ENCODE measurements at regions not wholly inside any gene's neighbourhood (a gene's known extent, or its start where the extent isn't known, plus 50 kb on each side); places are given as distances from the start of the nearest gene placed in this dataset.

DNA sequence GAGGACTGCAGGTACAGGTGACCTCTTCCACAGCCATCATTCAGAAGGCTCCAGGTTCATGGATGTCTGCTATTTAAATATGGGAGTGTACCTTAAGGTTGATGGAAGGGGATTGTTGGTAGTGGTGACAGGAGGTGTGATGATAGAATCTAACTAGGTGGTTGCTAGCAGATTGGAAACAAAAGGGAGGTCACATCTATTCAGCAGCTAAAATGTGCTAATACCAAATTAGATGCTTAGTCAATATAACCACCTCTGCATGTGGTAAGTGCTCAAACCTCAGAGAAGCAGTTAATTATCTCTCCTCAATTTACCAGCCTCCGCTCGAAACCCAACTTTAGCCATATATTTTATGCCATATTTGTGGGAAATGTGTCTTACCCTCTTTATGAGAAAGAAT, 98.7 kb upstream of the CCSER1 start:
- TF ChIP-seq CTCF (IDR thresholded peaks at IDR 0.05) = no peak
- TF ChIP-seq POLR2A (IDR thresholded peaks at IDR 0.05) = no peak
